ENCODE measurements at regions not wholly inside any gene's neighbourhood (a gene's known extent, or its start where the extent isn't known, plus 50 kb on each side); places are given as distances from the start of the nearest gene placed in this dataset.

GRCh38 chr5:114822436-114822835 lies 347.3 kb downstream of the TRIM36 start:
- peaks cover 28% of the 10 kb centered on the region for H3K9me3 Mint-ChIP-seq
- no peak for DNase-seq (ENCODE audit: low spot score in 2 of 2, unreplicated experiment in 2 of 2)
- H3K4me3 Mint-ChIP-seq, result no peak overlapping the region
- no peaks in the 10 kb centered on the region for H3K4me1 Mint-ChIP-seq
- no peaks in the 10 kb centered on the region for H3K27me3 Mint-ChIP-seq (ENCODE audit: low read depth)
- no peak overlapping the region for H3K27ac Mint-ChIP-seq
- TF ChIP-seq CTCF (IDR thresholded peaks at IDR 0.05; ENCODE audit: unreplicated experiment), result no peak
- no peaks in the 10 kb centered on the region for H3K36me3 Mint-ChIP-seq

DNA sequence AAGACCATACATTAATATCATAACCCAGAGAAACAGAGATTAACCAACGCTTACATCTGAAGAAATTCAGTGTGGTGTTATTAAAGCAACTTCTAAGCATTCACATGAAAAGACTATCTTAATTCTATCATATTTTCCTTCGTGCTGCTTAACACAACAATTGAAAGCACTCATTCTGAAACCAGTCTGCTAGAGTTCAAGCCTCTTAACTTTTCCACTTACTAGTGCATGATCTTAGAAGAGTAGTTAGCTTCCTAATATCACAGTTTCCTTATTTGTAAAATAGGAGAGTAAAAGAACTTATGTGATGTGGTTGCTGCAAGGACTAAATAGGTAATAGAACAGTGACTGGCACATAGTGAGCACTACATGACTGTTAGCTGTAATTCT lies 379.3 kb downstream of the TRIM36 start:
- Mint-ChIP-seq H3K27ac (no peak overlapping the region), H3K27me3 (ENCODE audit: low read depth) (no peaks in the 10 kb centered on the region), H3K36me3 (no peaks in the 10 kb centered on the region), H3K4me3 (no peak overlapping the region), H3K9me3 (no peaks in the 10 kb centered on the region), H3K4me1 (peaks cover 30% of the 10 kb centered on the region)
- no peak for TF ChIP-seq CTCF (IDR thresholded peaks at IDR 0.05; ENCODE audit: unreplicated experiment)
- DNase-seq (ENCODE audit: low spot score in 2 of 2, unreplicated experiment in 2 of 2), result no peak

DNA sequence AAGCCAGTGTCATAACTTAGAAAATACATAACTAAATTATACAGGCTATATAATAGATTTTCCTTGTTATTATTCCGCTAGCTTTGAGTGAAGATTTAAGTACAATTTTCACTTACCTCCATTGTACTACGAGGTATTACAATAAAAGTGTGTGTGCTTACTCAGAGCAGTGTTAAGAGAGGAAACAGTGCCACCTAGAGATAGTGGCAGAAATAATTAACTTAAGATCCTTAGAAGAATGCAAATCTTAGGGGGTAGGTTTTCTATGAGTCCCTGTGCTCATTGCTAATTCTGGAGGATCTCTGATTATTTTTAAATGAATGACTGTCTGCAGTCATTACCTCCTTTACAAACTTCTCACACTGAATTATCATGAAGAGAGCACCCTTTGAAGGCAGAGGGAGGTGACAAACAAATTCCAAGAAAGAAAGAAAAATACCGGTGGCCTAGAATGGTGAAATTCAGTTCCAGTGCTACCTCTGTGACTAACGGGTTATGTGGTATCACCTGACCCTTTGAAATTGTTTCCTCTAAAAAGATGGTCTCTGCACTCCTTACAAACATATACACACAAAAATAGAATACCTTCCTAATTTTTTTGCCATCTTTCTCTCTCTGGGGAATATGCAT lies 379.8 kb downstream of the TRIM36 start:
- peak; percentile 31 for TF ChIP-seq CTCF (IDR thresholded peaks at IDR 0.05; ENCODE audit: unreplicated experiment)
- Mint-ChIP-seq H3K9me3 (no peaks in the 10 kb centered on the region), H3K36me3 (no peaks in the 10 kb centered on the region), H3K4me1 (peaks cover 30% of the 10 kb centered on the region), H3K4me3 (no peak overlapping the region), H3K27ac (no peak overlapping the region), H3K27me3 (ENCODE audit: low read depth) (no peaks in the 10 kb centered on the region)
- no peak for DNase-seq (ENCODE audit: low spot score in 2 of 2, unreplicated experiment in 2 of 2)

DNA sequence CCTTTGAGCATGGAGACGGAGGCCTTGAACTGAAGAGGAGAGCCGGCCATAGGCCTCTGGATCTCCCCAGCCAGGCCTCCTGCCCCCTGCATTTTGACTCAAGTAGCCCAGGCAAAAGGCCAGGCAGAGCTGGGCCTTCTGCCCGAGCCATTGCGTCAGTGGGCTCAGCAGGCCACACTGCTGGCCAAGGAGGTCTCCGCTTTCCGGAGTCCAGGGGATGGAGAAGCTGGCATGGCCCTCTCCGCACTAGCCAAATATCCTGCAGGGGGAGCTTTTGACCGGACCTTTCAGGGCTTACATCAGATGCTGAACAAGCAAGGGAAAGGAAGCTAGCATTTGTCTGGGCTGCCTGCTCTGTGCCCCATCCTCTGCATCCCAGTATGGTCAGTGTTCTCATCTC lies 386.8 kb downstream of the TRIM36 start:
- Mint-ChIP-seq H3K27me3 (ENCODE audit: low read depth) (no peaks in the 10 kb centered on the region), H3K36me3 (no peaks in the 10 kb centered on the region), H3K4me1 (no peaks in the 10 kb centered on the region), H3K4me3 (no peak overlapping the region), H3K9me3 (no peaks in the 10 kb centered on the region), H3K27ac (no peak overlapping the region)
- TF ChIP-seq CTCF (IDR thresholded peaks at IDR 0.05; ENCODE audit: unreplicated experiment), result no peak
- no peak for DNase-seq (ENCODE audit: low spot score in 2 of 2, unreplicated experiment in 2 of 2)

DNA sequence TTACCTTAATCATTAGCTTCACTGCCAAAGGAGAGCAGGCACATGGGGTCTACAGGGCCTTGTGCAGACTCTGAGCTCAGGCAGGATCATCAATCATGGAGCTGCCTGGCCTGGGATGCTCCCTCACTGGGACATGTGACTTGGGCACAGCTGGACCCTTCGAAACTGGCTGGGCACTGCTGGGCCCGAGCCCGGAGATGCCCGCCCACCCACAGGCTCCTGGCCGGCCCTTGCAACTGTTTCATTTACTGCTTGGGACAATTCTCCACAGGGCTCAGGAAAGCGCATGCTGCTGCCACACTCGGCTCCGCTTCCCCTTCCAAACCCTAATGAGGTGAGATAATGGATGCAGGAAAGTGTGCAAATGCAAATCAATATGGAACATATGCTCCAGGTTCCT lies 387.5 kb downstream of the TRIM36 start:
- no peak for DNase-seq (ENCODE audit: low spot score in 2 of 2, unreplicated experiment in 2 of 2)
- no peak overlapping the region for H3K4me3 Mint-ChIP-seq
- H3K27me3 Mint-ChIP-seq (ENCODE audit: low read depth), result no peaks in the 10 kb centered on the region
- no peak for TF ChIP-seq CTCF (IDR thresholded peaks at IDR 0.05; ENCODE audit: unreplicated experiment)
- H3K27ac Mint-ChIP-seq, result no peak overlapping the region
- no peaks in the 10 kb centered on the region for H3K9me3 Mint-ChIP-seq
- H3K36me3 Mint-ChIP-seq, result no peaks in the 10 kb centered on the region
- peaks cover under 1% of the 10 kb centered on the region for H3K4me1 Mint-ChIP-seq

DNA sequence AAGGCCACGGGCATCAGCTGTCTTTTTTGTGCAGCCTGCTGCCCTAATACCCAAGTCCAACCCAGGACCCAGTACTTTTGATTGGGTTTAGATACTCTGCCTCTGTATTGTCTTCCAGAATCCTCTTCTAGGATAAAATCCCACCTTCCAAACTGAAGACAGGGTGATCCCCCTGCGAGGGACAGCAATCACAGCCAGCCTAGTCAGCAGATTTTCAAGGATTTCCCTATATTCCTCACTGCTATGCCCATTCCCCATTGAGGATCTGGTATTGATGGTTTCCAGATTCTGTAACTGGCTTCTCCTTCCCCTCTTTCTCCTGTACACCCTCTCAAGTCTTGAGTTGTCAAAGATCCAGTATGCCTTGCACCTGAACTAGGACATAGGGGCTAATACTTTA lies 389.4 kb downstream of the TRIM36 start:
- DNase-seq (ENCODE audit: low spot score in 2 of 2, unreplicated experiment in 2 of 2), result no peak
- H3K9me3 Mint-ChIP-seq, result no peaks in the 10 kb centered on the region
- H3K27me3 Mint-ChIP-seq (ENCODE audit: low read depth), result no peaks in the 10 kb centered on the region
- H3K36me3 Mint-ChIP-seq, result no peaks in the 10 kb centered on the region
- H3K4me1 Mint-ChIP-seq, result peaks cover 7% of the 10 kb centered on the region
- no peak overlapping the region for H3K4me3 Mint-ChIP-seq
- no peak overlapping the region for H3K27ac Mint-ChIP-seq
- no peak for TF ChIP-seq CTCF (IDR thresholded peaks at IDR 0.05; ENCODE audit: unreplicated experiment)

Data from mesothelial cell of epicardium (in vitro differentiated cells).